H1 (cell line): ENCODE measurements at regions not wholly inside any gene's neighbourhood (a gene's known extent, or its start where the extent isn't known, plus 50 kb on each side); places are given as distances from the start of the nearest gene placed in this dataset.

Experiments used
- CHD2 ChIP-seq: IDR thresholded peaks from 2 replicates; pipeline ENCODE4 v1.6.1; 2012; ENCODE audit warnings: low read length, improper control_type of control experiment
- CHD7 ChIP-seq: fragments of 300-600 bp; sonication (generic); IDR thresholded peaks from 2 replicates; pipeline ENCODE4 v1.7.1; 2012; ENCODE audit warnings: low read length, moderate library complexity, mild to moderate bottlenecking, inconsistent platforms; ENCODE audit not compliant: insufficient replicate concordance
- CTCF ChIP-seq, 3 experiments: IDR thresholded peaks; 1 replicate in 2 of 3; 2 replicates in 1 of 3; pipeline versions ENCODE4 v1.5.1 to v1.6.1; 2011; ENCODE audit warnings: low read length in 3 of 3, mild to moderate bottlenecking in 3 of 3, inconsistent platforms in 2 of 3, low read depth in 1 of 3, moderate library complexity in 1 of 3; ENCODE audit not compliant: insufficient read depth in 1 of 3; ENCODE audit errors: control extremely low read depth in 1 of 3
- EP300 ChIP-seq, 2 experiments: IDR thresholded peaks; 1 replicate in 1 of 2; 2 replicates in 1 of 2; pipeline ENCODE4 v1.6.1; 2011 to 2012; ENCODE audit warnings: low read depth in 2 of 2, low read length in 2 of 2, mild to moderate bottlenecking in 2 of 2, borderline replicate concordance in 1 of 2, inconsistent platforms in 1 of 2, moderate library complexity in 1 of 2
- NRF1 ChIP-seq: IDR thresholded peaks from 2 replicates; pipeline ENCODE4 v1.6.1; 2011; ENCODE audit warnings: mild to moderate bottlenecking, low read depth, low read length, improper control_type of control experiment
- RAD21 ChIP-seq, 2 experiments: IDR thresholded peaks in 1 of 2; conservative IDR thresholded peaks in 1 of 2; 2 replicates each; pipeline ENCODE4 v1.6.1; 2011; ENCODE audit warnings: low read depth in 2 of 2, low read length in 2 of 2, improper control_type of control experiment in 1 of 2, inconsistent platforms in 1 of 2, mild to moderate bottlenecking in 1 of 2, moderate library complexity in 1 of 2

- TF ChIP-seq CTCF (IDR thresholded peaks at IDR 0.05; ENCODE audit: control extremely low read depth in 1 of 3, insufficient read depth in 1 of 3, low read depth in 1 of 3, low read length in 3 of 3) (no peak), EP300 (IDR thresholded peaks at IDR 0.05; ENCODE audit: borderline replicate concordance in 1 of 2, low read depth in 2 of 2, low read length in 2 of 2) (no peak), CHD7 (no peak), NRF1 (no peak), CHD2 (no peak), RAD21 (IDR thresholded peaks at IDR 0.05 in 1 of 2, conservative IDR thresholded peaks at IDR 0.05 in 1 of 2; ENCODE audit: low read depth in 2 of 2, low read length in 2 of 2) (no peak)
Measured at GRCh38 chr3:16026753-16027152, 147.7 kb upstream of the GALNT15 start (continued).
